MM.1S (cell line): ENCODE measurements at regions not wholly inside any gene's neighbourhood (a gene's known extent, or its start where the extent isn't known, plus 50 kb on each side); places are given as distances from the start of the nearest gene placed in this dataset.

ENCODE experiments used
- CTCF ChIP-seq: fragments of 300-600 bp; sonication (generic); IDR thresholded peaks from 2 replicates; pipeline ENCODE4 v1.5.1; 2016; ENCODE audit warnings: antibody characterized with exemption, low read length, mixed read lengths
- EZH2 ChIP-seq: fragments of 300-600 bp; sonication (generic); optimal IDR thresholded peaks from 2 replicates; pipeline ENCODE3; 2017; ENCODE audit warnings: low read depth, mild to moderate bottlenecking, antibody characterized with exemption, low read length, mixed read lengths
- EZH2phosphoT487 ChIP-seq: fragments of 300-600 bp; sonication (generic); IDR thresholded peaks from 2 replicates; pipeline ENCODE4 v1.6.1; 2018; ENCODE audit warnings: antibody characterized with exemption, low read length

GRCh38 chr16:5398203-5398602 is 300.6 kb upstream of the EEF2KMT start:
- no peak for TF ChIP-seq CTCF
- no peak for TF ChIP-seq EZH2phosphoT487
- TF ChIP-seq EZH2 = no peak
